ENCODE measurements at regions not wholly inside any gene's neighbourhood (a gene's known extent, or its start where the extent isn't known, plus 50 kb on each side); places are given as distances from the start of the nearest gene placed in this dataset.

GRCh38 chr5:123813264-123813663, 301.3 kb downstream of the CSNK1G3 start:
- Mint-ChIP-seq H3K4me3 (no peak overlapping the region), H3K36me3 (ENCODE audit: insufficient read depth in 1 of 3, low read depth in 3 of 3) (no peaks in the 10 kb centered on the region), H3K27me3 (ENCODE audit: low read depth) (no peaks in the 10 kb centered on the region), H3K4me1 (peaks cover 70 to 74% of the 10 kb centered on the region in 2 experiments), H3K27ac (no peak overlapping the region), H3K9me3 (no peaks in the 10 kb centered on the region)
- H3K4me2 ChIP-seq (ENCODE audit: insufficient read depth, insufficient read length, low read length), result no peak overlapping the region
- H3K56ac ChIP-seq (ENCODE audit: insufficient read length, low read depth, low read length), result no peak overlapping the region
- no peak overlapping the region for H4K91ac ChIP-seq (ENCODE audit: insufficient read length, low read depth, low read length)
- H2BK15ac ChIP-seq (ENCODE audit: low read depth, low read length), result no peak overlapping the region
- TF ChIP-seq CTCF (conservative IDR thresholded peaks at IDR 0.05), result no peak
- H2BK5ac ChIP-seq (ENCODE audit: insufficient read length, low read length), result no peak overlapping the region
- no peaks in the 10 kb centered on the region for H3K79me1 ChIP-seq (ENCODE audit: insufficient read depth, low read depth, low read length, poor library complexity, severe bottlenecking)
- H2BK20ac ChIP-seq (ENCODE audit: low read depth, low read length, poor library complexity, severe bottlenecking), result no peak overlapping the region
- no peak overlapping the region for H2AFZ ChIP-seq (ENCODE audit: low read length)
- H3K4ac ChIP-seq (ENCODE audit: low read depth, low read length), result no peak overlapping the region
- no peak overlapping the region for H3T11ph ChIP-seq (ENCODE audit: low read length)
- H2BK12ac ChIP-seq (ENCODE audit: insufficient read length, low read depth, low read length), result no peak overlapping the region
- no peak overlapping the region for H4K8ac ChIP-seq (replicated peaks; ENCODE audit: insufficient read length, low read depth, low read length)
- H3K23ac ChIP-seq (ENCODE audit: insufficient read length, low read depth, low read length), result no peak overlapping the region
- H2AK5ac ChIP-seq (ENCODE audit: insufficient read length, low read length), result no peak overlapping the region
- H4K20me1 ChIP-seq (ENCODE audit: control insufficient read depth, insufficient read depth, insufficient read length), result no peaks in the 10 kb centered on the region
- no peak for DNase-seq
- H3K9me3 ChIP-seq (ENCODE audit: control insufficient read depth, low read depth, low read length), result no peaks in the 10 kb centered on the region
- H2BK120ac ChIP-seq (ENCODE audit: low read depth, low read length, poor library complexity, severe bottlenecking), result no peak overlapping the region
- no peak overlapping the region for H4K5ac ChIP-seq (ENCODE audit: insufficient read length, low read depth, low read length)
- no peaks in the 10 kb centered on the region for H3K79me2 ChIP-seq (ENCODE audit: insufficient read depth, low read length)
- WGBS (ENCODE audit: extremely low coverage, insufficient read length, low lambda C conversion rate), result no CpG with 5 or more reads among the region's 3 CpGs
- peaks cover 18% of the 10 kb centered on the region; the same call in 1 of the 2 replicates for H3K4me1 ChIP-seq (ENCODE audit: insufficient read depth, low read length)
- no peaks in the 10 kb centered on the region for H3K27me3 ChIP-seq (ENCODE audit: insufficient read depth, low read length)
- no peak overlapping the region for H3K27ac ChIP-seq (ENCODE audit: insufficient read length, low read depth, low read length)
- H3K23me2 ChIP-seq (ENCODE audit: insufficient read length, low read depth, low read length, poor library complexity, severe bottlenecking), result no peaks in the 10 kb centered on the region
- H3K14ac ChIP-seq (ENCODE audit: insufficient read depth, low read length), result no peak overlapping the region
- no peak overlapping the region for H3K18ac ChIP-seq (ENCODE audit: insufficient read length, low read depth, low read length)
- H3K9ac ChIP-seq (ENCODE audit: extremely low read depth, insufficient read length, low read length), result no peak overlapping the region
